ENCODE measurements at regions not wholly inside any gene's neighbourhood (a gene's known extent, or its start where the extent isn't known, plus 50 kb on each side); places are given as distances from the start of the nearest gene placed in this dataset.

- Histone ChIP-seq H3K36me3 (ENCODE audit: control insufficient read depth in 4 of 4, insufficient read depth in 4 of 4, low read length in 4 of 4) (no peaks in the 10 kb centered on the region), H3K9me3 (ENCODE audit: control insufficient read depth in 4 of 4, insufficient read depth in 3 of 4, low read length in 3 of 4) (no peaks in the 10 kb centered on the region), H3K27ac (ENCODE audit: low read depth in 1 of 2, low read length in 1 of 2) (no peak overlapping the region), H3K4me1 (ENCODE audit: control insufficient read depth in 5 of 5, insufficient read depth in 5 of 5, low read length in 5 of 5) (peaks cover 0 to 33% (median 14%) of the 10 kb centered on the region in 5 donors), H3K27me3 (ENCODE audit: control insufficient read depth in 3 of 3, insufficient read depth in 3 of 3, low read length in 2 of 3) (no peaks in the 10 kb centered on the region), H3K4me3 (no peak overlapping the region), H3K9ac (ENCODE audit: insufficient read depth in 1 of 2, low read length in 2 of 2) (no peak overlapping the region)
- TF ChIP-seq CTCF (IDR thresholded peaks at IDR 0.05; ENCODE audit: control extremely low read depth, extremely low read depth), result no peak
- WGBS, 2 donors, result 74 to 80% methylated on average over 9 of the region's 9 CpGs
- ATAC-seq (ENCODE audit: insufficient read depth, low FRiP score) (no peak), DNase-seq (peak in 2 of 3 donors; percentile 34 to 37)
Measured at GRCh38 chr10:78549140-78549935, 515.7 kb downstream of the RPS24 start.

- Histone ChIP-seq H3K36me3 (ENCODE audit: control insufficient read depth in 4 of 4, insufficient read depth in 4 of 4, low read length in 4 of 4) (no peaks in the 10 kb centered on the region), H3K4me1 (ENCODE audit: control insufficient read depth in 5 of 5, insufficient read depth in 5 of 5, low read length in 5 of 5) (peaks cover 0 to 26% (median 14%) of the 10 kb centered on the region in 5 donors), H3K9me3 (ENCODE audit: control insufficient read depth in 4 of 4, insufficient read depth in 3 of 4, low read length in 3 of 4) (no peaks in the 10 kb centered on the region), H3K4me3 (no peak overlapping the region), H3K9ac (ENCODE audit: insufficient read depth in 1 of 2, low read length in 2 of 2) (no peak overlapping the region), H3K27ac (ENCODE audit: low read depth in 1 of 2, low read length in 1 of 2) (no peak overlapping the region), H3K27me3 (ENCODE audit: control insufficient read depth in 3 of 3, insufficient read depth in 3 of 3, low read length in 2 of 3) (no peaks in the 10 kb centered on the region)
- DNase-seq, result no peak
- WGBS, 2 donors, result 90 to 94% methylated on average over 4 of the region's 4 CpGs
- TF ChIP-seq CTCF (IDR thresholded peaks at IDR 0.05; ENCODE audit: control extremely low read depth, extremely low read depth), result no peak
- ATAC-seq (ENCODE audit: insufficient read depth, low FRiP score), result no peak
Measured at GRCh38 chr10:78550090-78550489, 516.4 kb downstream of the RPS24 start.

DNA sequence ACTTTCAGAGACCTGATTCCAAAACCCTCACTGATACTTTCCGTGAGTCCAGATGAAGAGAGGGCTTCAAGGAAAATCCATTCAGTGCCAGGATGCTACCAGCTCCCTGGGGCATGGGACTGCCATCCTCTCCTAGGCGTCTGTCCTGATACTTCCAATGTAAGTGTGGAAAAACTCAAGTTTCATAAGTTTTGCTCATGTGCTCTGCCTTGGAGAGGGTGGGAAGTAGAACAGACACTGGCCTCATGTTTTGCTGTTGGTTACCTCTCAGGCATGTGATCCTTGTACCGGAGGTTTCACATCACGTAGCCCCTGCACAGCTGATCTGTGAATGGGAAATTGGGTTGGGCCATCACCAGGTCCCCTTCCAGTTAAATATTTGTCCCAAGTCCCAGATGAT, 517.1 kb downstream of the RPS24 start:
- Histone ChIP-seq H3K9ac (ENCODE audit: insufficient read depth in 1 of 2, low read length in 2 of 2) (no peak overlapping the region), H3K36me3 (ENCODE audit: control insufficient read depth in 4 of 4, insufficient read depth in 4 of 4, low read length in 4 of 4) (no peaks in the 10 kb centered on the region), H3K4me3 (no peak overlapping the region), H3K4me1 (ENCODE audit: control insufficient read depth in 5 of 5, insufficient read depth in 5 of 5, low read length in 5 of 5) (peaks cover 0 to 25% (median 14%) of the 10 kb centered on the region in 5 donors), H3K27me3 (ENCODE audit: control insufficient read depth in 3 of 3, insufficient read depth in 3 of 3, low read length in 2 of 3) (no peaks in the 10 kb centered on the region), H3K9me3 (ENCODE audit: control insufficient read depth in 4 of 4, insufficient read depth in 3 of 4, low read length in 3 of 4) (no peaks in the 10 kb centered on the region), H3K27ac (ENCODE audit: low read depth in 1 of 2, low read length in 1 of 2) (no peak overlapping the region)
- no peak for TF ChIP-seq CTCF (IDR thresholded peaks at IDR 0.05; ENCODE audit: control extremely low read depth, extremely low read depth)
- no peak for DNase-seq
- WGBS, 2 donors, result 93 to 99% methylated on average over 4 of the region's 4 CpGs
- ATAC-seq (ENCODE audit: insufficient read depth, low FRiP score), result no peak

All from lung (tissue), 11 donors.